RWPE2 (cell line): ENCODE measurements at regions not wholly inside any gene's neighbourhood (a gene's known extent, or its start where the extent isn't known, plus 50 kb on each side); places are given as distances from the start of the nearest gene placed in this dataset.
"Not testable (repeated sequence)": the region's sequence is repeated elsewhere in the genome, so short reads cannot be mapped to it uniquely, and the experiment has no call there.

Source experiments
- ATAC-seq: fragments of 200-7000 bp; cut with Tn5 transposase; 3 replicates; pipeline ENCODE4 v1.9.1; 2021; ENCODE audit warnings: low read depth
- DNase-seq: peaks from one replicate; pipeline ENCODE4 v3.0.0-alpha.2; 2020; ENCODE audit warnings: low spot score
- H3K27ac ChIP-seq: fragments of 450-650 bp; 2 replicates; pipeline ENCODE4 v1.5.1; 2017; ENCODE audit warnings: mild to moderate bottlenecking; ENCODE audit not compliant: poor library complexity, severe bottlenecking
- H3K27me3 ChIP-seq: fragments of 250-450 bp; sonication (Bioruptor Pico); 2 replicates; pipeline ENCODE4 v1.5.1; 2021; ENCODE audit warnings: mild to moderate bottlenecking, moderate library complexity; ENCODE audit not compliant: insufficient read depth, poor library complexity, severe bottlenecking
- H3K36me3 ChIP-seq: fragments of 250-450 bp; sonication (Bioruptor Pico); 2 replicates; pipeline ENCODE4 v1.5.1; 2020; ENCODE audit warnings: low read depth, mild to moderate bottlenecking, moderate library complexity
- H3K4me1 ChIP-seq: fragments of 250-450 bp; sonication (Bioruptor Pico); 2 replicates; pipeline ENCODE4 v1.5.1; 2021; ENCODE audit warnings: mild to moderate bottlenecking, moderate library complexity; ENCODE audit not compliant: insufficient read depth, poor library complexity, severe bottlenecking
- H3K4me3 ChIP-seq: fragments of 250-450 bp; sonication (Bioruptor Pico); 2 replicates; pipeline ENCODE4 v1.5.1; 2021; ENCODE audit warnings: mild to moderate bottlenecking, moderate library complexity; ENCODE audit not compliant: severe bottlenecking
- H3K9me3 ChIP-seq: fragments of 250-450 bp; sonication (Bioruptor Pico); 2 replicates; pipeline ENCODE4 v1.5.1; 2021; ENCODE audit warnings: mild to moderate bottlenecking, moderate library complexity; ENCODE audit not compliant: severe bottlenecking
- TF ChIP-seq, protein P1 (sequence below): fragments of 450-650 bp; IDR thresholded peaks from one replicate; pipeline ENCODE4 v1.5.1; 2017; ENCODE audit warnings: mild to moderate bottlenecking, moderate library complexity; ENCODE audit not compliant: poor library complexity, severe bottlenecking

DNA sequence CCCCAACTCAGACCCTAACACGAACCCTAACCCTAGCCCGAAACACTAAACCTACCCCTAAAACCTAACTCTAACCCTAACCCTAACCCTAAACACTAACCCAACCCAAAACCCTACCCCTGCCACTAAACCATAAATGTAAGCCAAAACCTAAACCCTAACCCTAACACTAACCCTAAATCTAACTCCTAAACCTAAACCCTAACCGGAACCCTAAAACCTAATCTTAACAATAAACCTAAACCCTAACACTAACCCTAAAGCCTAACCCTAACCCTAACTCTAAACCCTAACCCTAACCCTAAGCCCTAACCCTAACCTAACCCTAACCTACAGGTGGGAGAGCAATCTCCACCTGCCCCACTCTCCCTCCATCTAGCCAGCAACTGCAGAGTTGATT, 152.3 kb downstream of the OR4M2 start:
- Histone ChIP-seq H3K27me3 (no peaks in the 10 kb centered on the region), H3K4me3 (no peak overlapping the region), H3K27ac (no peak overlapping the region), H3K36me3 (no peaks in the 10 kb centered on the region), H3K9me3 (no peaks in the 10 kb centered on the region), H3K4me1 (no peaks in the 10 kb centered on the region)
- ATAC-seq: no peak
- TF ChIP-seq, protein P1, sequence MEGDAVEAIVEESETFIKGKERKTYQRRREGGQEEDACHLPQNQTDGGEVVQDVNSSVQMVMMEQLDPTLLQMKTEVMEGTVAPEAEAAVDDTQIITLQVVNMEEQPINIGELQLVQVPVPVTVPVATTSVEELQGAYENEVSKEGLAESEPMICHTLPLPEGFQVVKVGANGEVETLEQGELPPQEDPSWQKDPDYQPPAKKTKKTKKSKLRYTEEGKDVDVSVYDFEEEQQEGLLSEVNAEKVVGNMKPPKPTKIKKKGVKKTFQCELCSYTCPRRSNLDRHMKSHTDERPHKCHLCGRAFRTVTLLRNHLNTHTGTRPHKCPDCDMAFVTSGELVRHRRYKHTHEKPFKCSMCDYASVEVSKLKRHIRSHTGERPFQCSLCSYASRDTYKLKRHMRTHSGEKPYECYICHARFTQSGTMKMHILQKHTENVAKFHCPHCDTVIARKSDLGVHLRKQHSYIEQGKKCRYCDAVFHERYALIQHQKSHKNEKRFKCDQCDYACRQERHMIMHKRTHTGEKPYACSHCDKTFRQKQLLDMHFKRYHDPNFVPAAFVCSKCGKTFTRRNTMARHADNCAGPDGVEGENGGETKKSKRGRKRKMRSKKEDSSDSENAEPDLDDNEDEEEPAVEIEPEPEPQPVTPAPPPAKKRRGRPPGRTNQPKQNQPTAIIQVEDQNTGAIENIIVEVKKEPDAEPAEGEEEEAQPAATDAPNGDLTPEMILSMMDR: no peak
- DNase-seq: no peak

DNA sequence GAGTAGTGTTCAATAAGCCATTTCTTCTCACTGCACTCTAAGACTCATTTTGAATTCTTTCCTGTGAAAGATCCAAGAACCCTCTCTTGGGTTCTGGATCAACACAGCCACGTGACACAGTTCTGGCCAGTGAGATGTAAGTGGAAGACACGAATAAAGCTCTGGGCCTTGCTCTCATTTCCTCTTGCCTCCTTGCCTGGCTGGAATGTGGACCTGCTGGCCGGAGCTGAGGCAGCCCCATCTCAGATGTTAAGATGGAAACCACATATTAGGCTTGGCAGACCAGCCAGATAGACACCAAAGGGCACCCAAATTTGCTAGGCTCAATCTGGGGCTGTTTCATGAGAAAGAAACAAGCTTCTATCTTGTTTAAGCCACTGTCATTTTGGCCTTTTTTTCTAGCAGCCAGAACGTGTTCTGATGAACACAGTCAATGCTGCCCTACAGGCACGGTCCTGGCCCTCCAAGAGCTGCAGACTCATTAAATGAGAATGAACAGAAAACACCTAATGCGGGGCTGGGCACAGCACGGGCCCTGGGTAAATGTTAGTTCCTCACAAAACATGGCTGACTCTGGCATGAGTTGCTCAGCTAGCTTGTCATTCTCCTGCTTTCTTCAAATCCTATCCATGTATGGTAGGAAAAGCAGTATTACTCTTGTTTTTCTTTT, 155.1 kb downstream of the OR4M2 start:
- H3K27me3 ChIP-seq, H3K36me3 ChIP-seq, DNase-seq, H3K27ac ChIP-seq, H3K4me3 ChIP-seq, ATAC-seq, H3K9me3 ChIP-seq: not testable (repeated sequence)
- peaks cover 13% of the 10 kb centered on the region for H3K4me1 ChIP-seq

GRCh38 chr15:22236469-22236868, 156.1 kb downstream of the OR4M2 start:
- H3K4me3 ChIP-seq: no peak overlapping the region
- DNase-seq (no peak), ATAC-seq (no peak)
- H3K27me3 ChIP-seq: no peaks in the 10 kb centered on the region
- peaks cover 13% of the 10 kb centered on the region for H3K4me1 ChIP-seq
- TF ChIP-seq, protein P1: no peak
- H3K9me3 ChIP-seq: no peaks in the 10 kb centered on the region
- H3K36me3 ChIP-seq: no peaks in the 10 kb centered on the region
- no peak overlapping the region for H3K27ac ChIP-seq

DNA sequence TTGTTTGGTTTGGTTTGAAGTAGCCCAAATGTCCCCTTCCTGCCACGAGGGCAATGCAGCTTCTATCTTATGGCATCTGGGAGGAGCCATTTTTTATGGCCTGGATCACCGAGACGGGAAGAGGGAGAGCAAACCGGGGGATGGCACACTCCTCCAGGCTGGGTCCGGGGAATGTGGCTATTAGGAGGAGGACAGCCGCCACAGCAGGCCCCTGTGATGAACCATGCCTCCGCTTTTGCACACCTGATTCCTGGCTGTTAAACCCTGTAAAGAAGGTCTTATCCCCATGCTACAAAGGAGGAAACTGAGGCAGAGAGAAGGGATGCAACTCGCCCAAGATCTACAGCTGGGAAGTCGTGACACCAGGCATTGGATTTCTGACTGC, 157.6 kb downstream of the OR4M2 start:
- Histone ChIP-seq H3K27ac (peak overlapping the region; percentile 58), H3K9me3 (no peaks in the 10 kb centered on the region), H3K36me3 (no peaks in the 10 kb centered on the region), H3K4me1 (peaks cover 13% of the 10 kb centered on the region), H3K4me3 (no peak overlapping the region), H3K27me3 (no peaks in the 10 kb centered on the region)
- TF ChIP-seq, protein P1: no peak
- DNase-seq (no peak), ATAC-seq (no peak)

- ATAC-seq: peak; percentile 90
- Histone ChIP-seq H3K27ac (peak overlapping the region; percentile 58), H3K4me1 (peaks cover 13% of the 10 kb centered on the region)
- not testable (repeated sequence) for H3K4me3 ChIP-seq, H3K9me3 ChIP-seq, H3K27me3 ChIP-seq, H3K36me3 ChIP-seq, DNase-seq
Measured at GRCh38 chr15:22238276-22238958, 158.1 kb downstream of the OR4M2 start.

DNA sequence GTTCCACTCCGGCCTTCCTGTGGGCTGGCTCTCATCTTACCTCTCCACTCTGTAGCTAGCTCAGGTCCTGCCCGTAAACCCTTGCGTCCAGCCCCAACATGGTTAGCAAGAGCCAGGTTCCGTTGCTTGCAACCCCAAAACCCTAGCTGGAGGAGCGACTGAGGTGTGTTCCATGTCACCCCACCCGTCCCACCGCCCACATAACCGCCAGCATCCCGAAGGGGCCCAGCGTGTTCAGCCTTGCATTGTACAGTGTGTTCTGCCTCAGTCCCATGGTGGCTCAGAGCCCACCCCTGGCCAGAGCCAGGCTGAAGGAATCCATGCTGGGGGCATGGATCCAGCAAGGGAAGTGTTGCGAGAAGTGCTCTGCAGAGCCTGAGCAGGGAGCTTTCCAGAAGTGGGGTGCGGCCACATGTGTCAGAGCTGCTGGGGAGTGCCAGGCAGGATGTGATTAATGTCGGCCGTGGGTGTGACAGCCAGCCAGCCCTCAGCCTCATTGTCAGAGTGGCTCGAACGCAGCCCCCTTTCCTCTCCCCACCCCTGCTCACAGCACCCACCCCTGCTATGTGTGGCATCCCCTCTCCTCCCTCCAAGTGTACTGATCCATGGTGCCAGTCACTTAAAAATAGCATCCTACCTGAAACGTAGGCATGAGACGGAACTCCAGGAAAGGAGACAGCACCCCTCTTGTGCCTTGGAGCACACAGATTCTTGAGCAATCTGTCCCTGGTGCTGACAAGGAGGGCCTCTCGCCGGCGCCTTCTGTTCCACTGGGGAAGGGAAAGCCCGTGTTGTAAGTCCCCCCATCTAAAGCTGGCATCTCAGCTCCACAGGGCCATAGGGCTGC, 158.9 kb downstream of the OR4M2 start:
- not testable (repeated sequence) for DNase-seq, H3K9me3 ChIP-seq, H3K36me3 ChIP-seq, H3K27me3 ChIP-seq, H3K4me3 ChIP-seq
- peaks cover 13% of the 10 kb centered on the region for H3K4me1 ChIP-seq
- peak; percentile 66 for ATAC-seq
- H3K27ac ChIP-seq: peak overlapping the region; percentile 58
